Erythroblast (primary cell): ENCODE measurements at regions not wholly inside any gene's neighbourhood (a gene's known extent, or its start where the extent isn't known, plus 50 kb on each side); places are given as distances from the start of the nearest gene placed in this dataset.

Source experiments
- DNase-seq, 2 experiments: peaks; one replicate each; lab custom pipeline; 2025; lab: John Stamatoyannopoulos, UW
- GATA1 ChIP-seq: IDR thresholded peaks from 2 replicates; pipeline ENCODE4 v1.6.1; 2011; ENCODE audit warnings: low read depth, mild to moderate bottlenecking, control low read depth, low read length, moderate library complexity
- POLR2A ChIP-seq: IDR thresholded peaks from 2 replicates; pipeline ENCODE4 v1.6.1; 2011; ENCODE audit warnings: mild to moderate bottlenecking, low read length

DNA sequence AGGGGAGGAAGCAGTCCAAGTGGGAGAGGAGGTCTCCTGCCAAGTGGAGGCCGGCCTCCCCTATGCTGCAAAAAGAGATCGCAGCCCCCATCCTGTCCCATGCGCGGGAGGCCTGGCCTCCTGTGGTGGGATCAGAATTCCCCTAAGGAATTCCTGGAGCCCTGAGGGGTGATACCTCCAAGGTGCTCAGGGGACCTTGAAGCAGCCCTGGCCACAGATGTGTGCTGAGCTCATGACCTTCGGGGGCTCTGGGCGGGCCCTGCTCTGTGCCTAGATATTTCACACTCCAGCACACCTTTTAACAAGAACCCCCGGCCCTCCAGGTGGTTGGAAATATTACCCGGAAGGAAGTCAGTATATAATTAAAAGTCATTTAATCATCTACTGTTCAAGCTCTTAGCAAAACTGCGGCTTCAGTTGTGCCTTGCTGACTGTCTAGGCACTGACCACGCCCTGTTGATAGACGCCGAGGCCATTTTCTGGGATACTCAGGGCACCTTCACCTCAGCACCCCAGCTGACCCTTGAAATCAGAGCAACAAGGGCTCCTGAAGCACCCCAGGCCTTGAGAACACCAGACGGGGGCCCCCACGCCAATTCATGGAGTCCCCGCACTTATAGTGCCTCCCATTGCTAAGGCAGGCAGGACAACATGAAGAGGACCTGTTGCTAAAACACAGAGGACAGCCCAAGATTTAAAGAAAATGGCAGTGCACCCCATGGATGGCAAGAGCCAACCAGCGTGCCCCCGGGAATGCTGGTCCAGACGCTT is 119.1 kb downstream of the NDUFA10 start:
- no peak for TF ChIP-seq GATA1
- TF ChIP-seq POLR2A = no peak
- DNase-seq = no peak

- no peak for TF ChIP-seq POLR2A
- TF ChIP-seq GATA1 = no peak
- no peak for DNase-seq
These were observed 119.8 kb downstream of the NDUFA10 start for GRCh38 chr2:239905306-239905705.

- DNase-seq = no peak
- TF ChIP-seq POLR2A (no peak), GATA1 (no peak)
These were observed 120.6 kb downstream of the NDUFA10 start for GRCh38 chr2:239904496-239904895.

GRCh38 chr2:239903803-239904202 is 121.3 kb downstream of the NDUFA10 start:
- TF ChIP-seq GATA1 (no peak), POLR2A (no peak)
- DNase-seq = no peak

- DNase-seq = no peak
These were observed 121.9 kb downstream of the NDUFA10 start for GRCh38 chr2:239903210-239903609.

DNA sequence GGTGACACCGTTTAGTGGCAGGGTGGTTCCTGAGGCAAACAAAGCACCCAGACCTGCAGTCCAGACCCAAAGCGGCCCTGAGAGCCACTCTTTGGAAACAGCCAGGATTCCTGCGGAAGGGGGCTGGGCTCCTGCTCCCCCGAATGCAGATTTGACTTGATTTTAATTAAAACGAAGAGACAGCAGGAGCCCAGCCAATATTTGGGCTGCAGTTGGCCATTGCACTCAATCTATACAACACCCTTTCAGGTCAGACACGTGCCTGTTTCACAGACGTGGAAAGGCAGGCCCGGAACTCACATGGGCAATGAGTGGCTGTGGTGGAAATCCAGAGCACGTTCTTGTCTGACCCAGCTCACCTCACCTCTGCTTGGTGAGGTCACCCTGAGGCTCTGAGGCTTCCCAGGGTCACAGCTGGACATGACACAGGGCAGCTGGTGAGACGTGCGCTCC is 122.4 kb downstream of the NDUFA10 start:
- no peak for DNase-seq
- TF ChIP-seq POLR2A = no peak
- TF ChIP-seq GATA1 = no peak

More at GRCh38 chr2:239903210-239903609, 121.9 kb downstream of the NDUFA10 start:
- TF ChIP-seq GATA1 (no peak), POLR2A (no peak)

- no peak for DNase-seq
- TF ChIP-seq GATA1 (no peak), POLR2A (no peak)
These were observed 126.7 kb downstream of the NDUFA10 start for GRCh38 chr2:239898292-239898925.

- TF ChIP-seq GATA1 (no peak), POLR2A (no peak)
- DNase-seq = no peak
These were observed 127.4 kb downstream of the NDUFA10 start for GRCh38 chr2:239897596-239898235.

GRCh38 chr2:239896075-239896474 is 129.1 kb downstream of the NDUFA10 start:
- TF ChIP-seq POLR2A (no peak), GATA1 (no peak)
- no peak for DNase-seq

GRCh38 chr2:239895669-239896068 is 129.5 kb downstream of the NDUFA10 start:
- no peak for DNase-seq
- TF ChIP-seq POLR2A (no peak), GATA1 (no peak)

DNA sequence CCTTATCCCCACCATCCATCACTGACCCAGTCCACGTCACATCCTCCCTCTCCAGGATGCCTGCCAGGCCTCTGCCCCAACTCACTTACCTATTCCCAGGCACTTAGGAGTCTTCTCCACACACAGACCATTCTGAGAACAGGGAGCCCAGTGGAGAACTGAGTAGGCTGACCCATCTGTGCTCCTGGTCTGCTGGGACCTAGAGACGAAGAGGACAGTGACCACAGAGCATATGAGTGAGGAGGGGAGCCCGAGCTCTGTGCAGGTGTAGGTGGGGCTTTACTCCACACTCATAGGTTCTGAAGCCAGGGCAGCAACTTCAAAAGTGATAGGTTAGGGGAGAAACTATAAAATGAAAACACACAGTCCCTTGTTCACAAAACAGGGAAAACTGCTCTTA is 130.0 kb downstream of the NDUFA10 start:
- TF ChIP-seq GATA1 (no peak), POLR2A (no peak)
- DNase-seq = no peak

- TF ChIP-seq POLR2A (no peak), GATA1 (no peak)
- no peak for DNase-seq
These were observed 130.9 kb downstream of the NDUFA10 start for GRCh38 chr2:239894276-239894675.

DNA sequence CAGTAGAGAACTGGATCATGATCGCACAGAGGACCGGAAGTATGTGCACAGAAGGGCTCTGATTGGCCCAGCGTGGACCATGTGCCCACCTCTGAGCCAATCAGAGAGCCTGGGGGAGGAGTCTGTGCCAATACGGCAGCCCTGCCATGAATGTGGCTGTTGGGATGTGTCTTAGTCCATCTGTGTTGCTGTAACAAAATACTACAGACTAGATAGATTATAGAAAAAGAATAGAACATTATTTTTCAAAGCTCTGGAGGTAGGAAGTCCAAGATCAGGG is 132.0 kb downstream of the NDUFA10 start:
- no peak for TF ChIP-seq GATA1
- TF ChIP-seq POLR2A = no peak
- DNase-seq = peak in 1 of 2 experiments; percentile 6

DNA sequence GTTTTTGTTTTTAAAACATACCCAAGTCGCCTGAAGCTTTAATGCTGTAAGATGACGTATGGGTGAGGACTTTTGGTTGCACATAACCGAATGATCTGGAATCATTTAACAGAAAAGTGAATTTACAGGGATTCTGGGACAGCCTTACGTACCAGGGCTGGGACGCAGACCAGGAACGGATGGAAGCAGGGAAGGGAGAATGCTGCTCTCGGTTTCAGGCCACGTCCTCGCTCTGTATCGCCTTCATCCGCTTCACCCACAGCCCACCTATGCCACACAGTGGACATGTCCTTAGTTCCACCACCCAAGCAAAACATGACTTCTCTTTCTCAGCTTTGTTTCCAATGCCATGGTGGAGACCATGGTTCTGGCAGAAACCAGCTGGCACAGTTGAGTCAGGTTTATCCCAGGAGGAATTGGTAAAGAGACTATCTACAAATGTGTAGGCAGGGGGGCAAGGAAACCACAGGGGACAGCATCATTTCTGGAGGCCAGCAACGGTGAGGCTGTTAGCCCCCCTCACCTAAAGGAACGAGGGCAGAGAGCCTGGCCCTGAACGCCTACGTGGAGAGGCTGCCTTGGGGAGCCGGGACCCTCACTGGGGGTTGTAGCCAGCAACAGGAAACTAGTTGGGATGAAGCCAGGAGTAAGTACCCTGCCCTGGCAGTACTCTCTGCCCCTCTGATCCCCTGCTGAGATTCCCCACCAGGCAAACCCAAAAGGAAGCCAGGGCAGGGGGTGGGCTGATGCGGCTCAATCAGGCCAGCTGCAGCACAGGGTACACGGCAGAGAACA is 132.5 kb downstream of the NDUFA10 start:
- no peak for TF ChIP-seq POLR2A
- TF ChIP-seq GATA1 = no peak
- no peak for DNase-seq
